GM19351 (cell line): ENCODE measurements at regions not wholly inside any gene's neighbourhood (a gene's known extent, or its start where the extent isn't known, plus 50 kb on each side); places are given as distances from the start of the nearest gene placed in this dataset.

Source experiments
- ATAC-seq: cut with Tn5 transposase; IDR thresholded peaks from one replicate; pipeline ENCODE4 v1.9.1; 2021; ENCODE audit warnings: mild to moderate bottlenecking, moderate library complexity; ENCODE audit not compliant: unreplicated experiment

GRCh38 chr13:106433066-106433465 is 102.4 kb downstream of the EFNB2 start:
- no peak for ATAC-seq

DNA sequence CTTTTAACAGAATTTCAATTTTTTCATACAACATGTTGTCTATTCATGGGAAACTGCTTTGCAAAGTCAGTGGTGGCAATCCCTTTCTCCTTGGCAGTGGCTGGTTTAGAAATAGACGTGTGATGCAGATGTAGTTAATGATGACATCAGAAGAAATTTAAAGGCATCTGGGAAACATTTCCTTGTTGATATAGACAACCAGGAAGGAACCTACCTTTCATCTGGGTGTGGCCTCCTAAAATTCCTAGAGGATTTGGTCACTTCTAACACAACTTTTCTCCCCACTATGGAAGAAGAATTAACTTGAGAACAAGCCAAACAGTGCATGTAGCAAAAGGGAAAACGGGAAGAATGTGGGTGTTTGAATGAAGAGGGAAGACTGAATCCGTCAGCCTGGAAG is 102.8 kb downstream of the EFNB2 start:
- no peak for ATAC-seq

DNA sequence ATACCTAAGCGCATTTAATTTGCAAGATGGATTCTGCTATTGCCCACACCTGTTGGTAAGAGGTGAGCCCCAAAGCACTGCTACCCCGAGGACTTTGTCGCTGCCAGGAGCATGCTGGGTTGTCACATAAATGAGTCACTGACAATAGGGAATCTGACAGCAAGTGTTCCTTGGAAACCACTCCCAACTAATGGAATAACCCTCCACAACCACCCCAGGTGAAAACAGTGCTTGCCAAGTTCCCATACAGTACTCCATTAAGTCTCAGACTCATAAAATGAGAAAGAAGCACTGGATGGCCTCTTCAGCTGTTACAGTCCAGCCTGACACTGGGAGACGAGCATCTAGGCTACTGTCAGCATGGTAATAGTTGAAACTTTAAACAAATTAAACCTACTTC is 108.6 kb downstream of the EFNB2 start:
- no peak for ATAC-seq

- no peak for ATAC-seq
These were observed 109.8 kb downstream of the EFNB2 start for GRCh38 chr13:106425661-106426060.

DNA sequence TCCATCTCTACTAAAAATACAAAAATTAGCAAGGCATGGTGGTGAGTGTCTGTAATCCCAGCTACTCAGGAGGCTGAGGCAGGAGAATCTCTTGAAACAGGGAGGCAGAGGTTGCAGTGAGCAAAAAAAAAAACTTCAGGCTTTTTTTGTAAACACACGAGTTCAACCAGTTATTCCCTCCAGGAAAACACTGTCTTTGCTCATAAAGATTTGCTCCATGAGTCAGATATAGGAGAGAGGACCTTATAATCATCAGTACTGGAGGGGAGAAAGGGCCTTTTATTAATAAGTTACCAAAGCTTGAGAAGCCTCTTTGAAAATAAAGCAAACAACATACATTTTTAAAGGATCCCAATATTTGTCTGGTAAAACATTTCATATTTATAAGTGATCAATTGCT is 110.7 kb downstream of the EFNB2 start:
- no peak for ATAC-seq

DNA sequence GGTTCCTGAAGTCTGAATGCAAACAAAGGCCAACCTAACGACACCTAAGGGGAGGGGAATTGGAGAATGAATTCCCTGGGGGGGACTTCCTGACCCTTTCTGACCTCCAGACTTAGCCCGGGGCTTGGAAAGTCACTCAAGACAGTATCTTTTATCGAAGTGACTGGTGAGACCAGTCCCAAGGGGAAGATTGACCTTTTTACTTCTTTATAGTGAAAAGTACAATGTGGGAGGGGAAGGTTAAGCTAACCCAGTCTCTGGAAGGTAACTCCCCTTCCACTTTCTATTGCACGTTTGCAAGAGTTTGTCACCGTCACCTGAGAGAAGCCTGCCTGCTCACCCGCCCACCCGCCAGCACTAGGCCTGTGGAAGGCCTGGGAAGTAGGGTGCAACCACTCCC is 111.9 kb downstream of the EFNB2 start:
- no peak for ATAC-seq

GRCh38 chr13:106418556-106418955 is 116.9 kb downstream of the EFNB2 start:
- no peak for ATAC-seq

DNA sequence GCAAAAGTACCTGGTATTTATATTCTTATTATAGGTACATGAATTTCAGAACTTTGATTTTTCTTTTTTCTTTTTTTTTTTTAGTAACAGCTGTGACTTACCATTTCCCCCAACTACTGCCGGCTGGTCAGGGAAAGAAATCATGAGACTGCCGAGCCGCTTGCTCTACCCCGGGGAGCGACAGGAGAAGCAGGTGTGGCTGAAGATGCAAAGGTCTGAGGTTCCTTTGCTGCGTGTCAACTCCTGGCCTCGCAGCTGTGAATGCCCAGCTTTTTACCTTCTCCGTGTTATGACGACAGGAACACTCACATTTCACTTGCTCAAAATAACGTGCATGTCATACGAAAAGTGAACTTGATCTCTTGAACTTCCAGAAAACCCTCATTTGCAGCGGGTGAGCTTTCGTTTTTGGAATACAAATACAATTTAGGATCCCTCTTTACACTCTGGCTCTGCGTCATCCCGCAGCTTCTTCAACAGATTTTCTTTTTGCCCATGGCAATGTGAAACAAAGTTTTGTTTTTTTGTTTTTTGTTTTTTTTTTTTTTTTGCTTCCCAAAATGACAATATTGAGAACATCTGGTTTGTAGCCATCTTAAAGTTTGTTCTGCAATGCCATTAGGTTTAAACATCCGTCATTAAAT is 117.9 kb downstream of the EFNB2 start:
- ATAC-seq = no peak

- no peak for ATAC-seq
These were observed 118.8 kb downstream of the EFNB2 start for GRCh38 chr13:106416645-106417044.

- ATAC-seq = no peak
These were observed 119.5 kb downstream of the EFNB2 start for GRCh38 chr13:106415971-106416370.

DNA sequence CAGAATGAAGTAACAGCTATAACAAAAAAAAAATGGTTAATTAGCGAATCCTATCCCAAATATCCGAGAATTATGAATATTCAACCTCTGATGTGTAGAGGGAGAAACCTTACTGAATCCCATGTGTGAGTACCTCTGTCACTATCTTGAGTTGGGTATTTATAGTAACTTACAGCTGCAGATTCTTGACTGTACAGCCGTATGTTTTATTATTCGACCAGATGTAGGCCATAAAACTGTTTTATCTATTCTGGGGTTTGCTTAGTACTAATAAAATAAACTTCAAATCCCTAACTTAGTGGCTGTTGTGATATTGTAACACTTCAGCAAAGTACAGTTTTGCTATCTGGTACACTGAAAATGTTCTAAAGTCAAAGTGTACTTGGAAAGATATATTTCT is 120.0 kb downstream of the EFNB2 start:
- ATAC-seq = no peak

- ATAC-seq = peak; percentile 65
These were observed 128.1 kb downstream of the EFNB2 start for GRCh38 chr13:106407338-106407737.

GRCh38 chr13:106405731-106406130 is 129.7 kb downstream of the EFNB2 start:
- no peak for ATAC-seq

GRCh38 chr13:106403280-106403679 is 132.2 kb downstream of the EFNB2 start:
- no peak for ATAC-seq

DNA sequence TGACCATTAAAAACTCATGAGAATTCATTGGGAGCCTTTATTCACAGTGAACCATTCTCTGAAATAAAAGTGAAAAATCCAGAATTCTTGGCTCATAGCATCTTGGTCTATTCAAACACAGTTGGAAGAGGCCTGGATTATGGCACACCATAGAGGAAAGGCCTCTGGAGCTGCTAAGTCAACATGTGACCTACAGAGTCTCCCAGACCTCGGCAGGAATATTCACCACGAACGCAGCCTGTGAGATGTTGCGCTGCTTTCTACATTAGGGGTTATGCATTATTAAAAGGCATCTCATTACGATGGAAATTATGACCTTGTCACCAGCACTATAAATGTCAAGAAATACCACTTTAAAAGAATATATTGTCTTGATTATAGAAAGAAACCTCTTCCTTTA is 132.6 kb downstream of the EFNB2 start:
- ATAC-seq = no peak

DNA sequence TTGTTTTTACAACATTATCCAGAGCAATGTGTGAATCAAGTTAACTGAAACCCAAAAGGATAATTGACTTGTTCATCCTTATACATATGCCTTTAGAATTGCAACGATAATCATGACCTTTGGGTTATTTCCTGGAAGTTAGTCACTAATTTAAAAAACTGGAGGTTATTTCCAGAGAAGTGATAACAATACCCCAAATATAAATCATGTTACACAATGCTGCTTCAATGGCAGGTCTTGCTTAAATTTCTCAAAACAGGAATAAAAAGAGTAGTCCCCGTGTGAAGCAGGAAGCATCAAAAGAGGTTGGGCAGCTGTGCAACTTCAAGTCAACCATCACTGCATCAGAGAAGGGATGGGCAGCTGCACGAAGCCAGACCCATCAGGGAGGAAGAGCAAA is 134.4 kb downstream of the EFNB2 start:
- no peak for ATAC-seq

DNA sequence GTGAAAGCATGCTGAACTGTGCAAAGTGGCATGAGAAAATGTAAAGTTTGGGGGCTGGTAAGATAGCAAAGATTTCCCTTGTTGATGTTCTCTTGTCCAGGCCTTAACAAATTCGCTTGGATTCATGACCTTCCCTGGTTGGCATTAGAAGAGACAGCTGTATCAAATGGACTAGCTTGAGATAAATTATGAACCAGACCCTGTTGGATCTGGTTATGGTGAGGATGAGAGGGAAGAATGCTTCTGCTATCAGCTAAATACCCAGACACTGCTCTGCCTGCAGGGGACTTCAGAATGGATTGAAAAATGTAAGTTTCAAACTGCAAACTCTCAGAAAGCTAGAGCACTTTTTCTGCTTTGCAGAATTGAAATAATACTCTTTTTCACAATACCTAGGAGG is 135.2 kb downstream of the EFNB2 start:
- no peak for ATAC-seq

DNA sequence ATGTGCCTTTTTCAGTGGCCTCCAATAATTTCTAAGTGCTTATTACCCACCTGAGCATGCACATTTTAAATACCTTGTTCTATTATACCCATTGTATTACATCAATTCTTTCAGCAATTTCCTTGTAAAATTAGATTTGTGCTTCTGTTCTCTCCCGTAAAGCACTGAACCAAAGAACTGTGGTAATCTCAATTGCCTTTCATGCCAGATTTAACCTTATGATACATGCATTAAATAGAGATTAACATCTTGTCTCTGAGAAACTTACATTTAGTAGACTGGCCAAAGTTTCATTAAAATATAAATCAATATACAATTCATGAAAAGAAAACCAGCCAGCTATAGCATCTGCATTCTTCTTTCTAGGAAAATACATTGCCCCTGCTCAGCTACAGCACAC is 137.2 kb downstream of the EFNB2 start:
- no peak for ATAC-seq

DNA sequence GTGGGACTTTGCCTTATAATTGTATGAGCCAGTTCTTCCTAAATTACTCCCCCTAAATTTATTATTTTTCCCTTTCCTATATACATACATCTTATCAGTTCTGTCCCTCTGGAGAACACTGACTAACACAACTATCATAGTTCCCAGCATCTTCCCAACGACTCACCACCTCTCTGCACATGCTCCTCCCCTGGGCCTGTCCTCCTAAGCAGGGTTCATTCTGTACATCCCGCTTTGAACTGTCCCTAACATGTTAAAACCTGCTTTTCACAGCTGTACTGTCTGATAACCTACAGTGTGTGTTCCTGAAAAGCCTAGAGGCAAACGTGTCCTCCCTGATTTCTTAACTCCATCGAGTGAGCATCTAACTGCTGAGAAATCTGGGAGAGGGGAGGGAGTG is 141.7 kb downstream of the EFNB2 start:
- no peak for ATAC-seq

DNA sequence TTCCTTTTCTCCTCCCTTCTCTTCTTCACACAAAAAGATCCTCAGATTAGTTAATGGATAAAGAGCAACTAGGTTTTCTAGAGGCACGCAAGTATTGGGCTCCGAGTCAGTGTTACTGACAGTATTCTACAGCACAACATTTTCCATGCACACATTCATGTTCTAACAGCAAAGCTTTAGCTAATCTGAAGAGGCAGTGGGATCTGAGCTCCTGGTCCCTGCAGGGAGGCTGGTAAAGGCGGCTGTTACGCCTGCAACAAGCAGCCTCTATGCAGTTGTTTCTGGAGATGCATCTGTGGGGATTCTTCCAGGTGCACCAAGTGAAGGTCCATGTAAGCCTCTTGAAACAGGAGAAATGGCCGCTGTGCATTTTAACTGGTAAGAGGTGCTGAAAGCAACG is 143.8 kb downstream of the EFNB2 start:
- no peak for ATAC-seq

- no peak for ATAC-seq
These were observed 144.2 kb downstream of the EFNB2 start for GRCh38 chr13:106391271-106391670.

GRCh38 chr13:106390367-106390766 is 145.1 kb downstream of the EFNB2 start:
- ATAC-seq = no peak

DNA sequence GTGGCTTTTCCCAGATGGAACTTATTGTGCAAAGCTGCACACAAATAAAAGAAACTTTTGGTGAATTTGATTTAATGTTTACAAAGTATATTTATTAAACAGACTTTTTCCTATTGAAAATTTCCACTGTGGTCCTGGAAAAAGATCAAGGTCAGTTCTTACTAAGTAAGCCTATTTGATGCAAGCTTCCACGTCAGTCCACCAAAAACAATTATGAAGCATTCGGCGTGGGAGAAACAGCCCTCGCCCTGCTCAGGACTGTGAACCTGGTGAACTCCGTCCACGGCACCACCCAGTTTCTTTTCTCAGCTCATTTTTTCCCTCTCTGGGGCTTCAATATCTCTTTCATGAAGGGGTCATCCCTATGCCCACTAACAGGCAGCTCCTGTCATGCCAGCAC is 149.8 kb downstream of the EFNB2 start:
- ATAC-seq = no peak
